ENCODE measurements at regions not wholly inside any gene's neighbourhood (a gene's known extent, or its start where the extent isn't known, plus 50 kb on each side); places are given as distances from the start of the nearest gene placed in this dataset.
A peak's percentile ranks its signal among the peaks of the same experiment; 100 is the strongest.

DNA sequence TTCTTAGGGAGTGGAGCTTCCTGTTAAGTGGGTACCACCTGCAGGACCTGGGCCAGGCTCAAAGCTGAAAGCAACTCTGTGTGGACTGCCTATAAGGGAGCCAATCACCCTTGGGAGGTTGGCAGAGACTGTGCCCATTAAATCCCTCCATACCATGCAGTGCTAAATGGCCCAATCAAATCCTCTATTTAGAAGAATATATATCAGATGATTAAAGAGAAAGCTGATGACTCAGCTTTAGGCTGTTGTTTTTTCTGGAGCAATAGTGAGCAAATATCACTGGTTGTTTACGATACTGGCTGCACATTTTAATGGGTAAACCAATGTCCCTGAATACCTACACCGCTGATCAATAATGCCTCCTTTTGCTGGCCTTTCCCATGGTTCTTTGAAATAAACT is 101.3 kb downstream of the TMX1 start:
- DNase-seq (ENCODE audit: low spot score): no peak
- CTCF ChIA-PET: no interaction called here
- BruUV-seq (replicated peaks): no TSS peak

DNA sequence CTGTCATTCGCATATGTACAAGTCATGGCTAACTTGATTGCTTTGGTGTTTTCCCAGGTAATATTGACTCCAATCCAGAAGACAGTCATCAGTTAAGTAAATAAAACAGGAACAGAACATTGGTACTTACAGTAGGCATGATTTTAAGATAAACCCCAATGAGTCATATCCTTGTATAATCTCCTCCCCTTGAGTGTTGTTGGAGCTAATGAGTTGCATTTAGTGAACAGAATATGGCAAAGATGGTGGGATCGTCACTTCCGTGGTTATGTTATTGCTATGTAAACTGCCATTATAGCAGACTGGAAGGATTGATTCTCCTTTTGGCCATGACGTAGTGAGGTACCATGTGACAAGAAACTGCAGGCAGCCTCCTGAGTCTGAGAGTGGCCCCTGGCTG is 102.2 kb downstream of the TMX1 start:
- intact Hi-C loops (cut with micrococcal nuclease; ENCODE audit: unreplicated experiment): no loop called here
- DNase-seq (ENCODE audit: low spot score): peak; percentile 17
- CTCF ChIA-PET: no interaction called here
- no peaks in the 10 kb centered on the region for H3K27me3 ChIP-seq (replicated peaks; ENCODE audit: insufficient read depth, low read depth, low read length, poor library complexity)
- no TSS peak for BruUV-seq (replicated peaks)
- peaks cover 7% of the 10 kb centered on the region for H3K9me3 ChIP-seq (ENCODE audit: low read depth, low read length, poor library complexity, severe bottlenecking)
- H3K4me1 ChIP-seq (ENCODE audit: insufficient read depth, low read length, poor library complexity, severe bottlenecking): no peaks in the 10 kb centered on the region
- H3K27ac ChIP-seq (ENCODE audit: low read depth, low read length, poor library complexity, severe bottlenecking): no peak overlapping the region
- H3K36me3 ChIP-seq (ENCODE audit: insufficient read depth, low read length, poor library complexity, severe bottlenecking): no peaks in the 10 kb centered on the region
- no peak overlapping the region for H3K4me3 ChIP-seq (ENCODE audit: low read depth, low read length, poor library complexity, severe bottlenecking)
- POLR2A ChIA-PET (ENCODE audit: low non-redundant PET): no interaction called here
- TF ChIP-seq EZH2 (IDR thresholded peaks at IDR 0.05; ENCODE audit: borderline replicate concordance, low read depth, low read length, poor library complexity, severe bottlenecking): no peak
- TF ChIP-seq, protein P1, sequence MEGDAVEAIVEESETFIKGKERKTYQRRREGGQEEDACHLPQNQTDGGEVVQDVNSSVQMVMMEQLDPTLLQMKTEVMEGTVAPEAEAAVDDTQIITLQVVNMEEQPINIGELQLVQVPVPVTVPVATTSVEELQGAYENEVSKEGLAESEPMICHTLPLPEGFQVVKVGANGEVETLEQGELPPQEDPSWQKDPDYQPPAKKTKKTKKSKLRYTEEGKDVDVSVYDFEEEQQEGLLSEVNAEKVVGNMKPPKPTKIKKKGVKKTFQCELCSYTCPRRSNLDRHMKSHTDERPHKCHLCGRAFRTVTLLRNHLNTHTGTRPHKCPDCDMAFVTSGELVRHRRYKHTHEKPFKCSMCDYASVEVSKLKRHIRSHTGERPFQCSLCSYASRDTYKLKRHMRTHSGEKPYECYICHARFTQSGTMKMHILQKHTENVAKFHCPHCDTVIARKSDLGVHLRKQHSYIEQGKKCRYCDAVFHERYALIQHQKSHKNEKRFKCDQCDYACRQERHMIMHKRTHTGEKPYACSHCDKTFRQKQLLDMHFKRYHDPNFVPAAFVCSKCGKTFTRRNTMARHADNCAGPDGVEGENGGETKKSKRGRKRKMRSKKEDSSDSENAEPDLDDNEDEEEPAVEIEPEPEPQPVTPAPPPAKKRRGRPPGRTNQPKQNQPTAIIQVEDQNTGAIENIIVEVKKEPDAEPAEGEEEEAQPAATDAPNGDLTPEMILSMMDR (conservative IDR thresholded peaks at IDR 0.05; ENCODE audit: low read depth, low read length): no peak

More for the DNA sequence above, 101.3 kb downstream of the TMX1 start:
- Histone ChIP-seq H3K4me1 (ENCODE audit: insufficient read depth, low read length, poor library complexity, severe bottlenecking) (no peaks in the 10 kb centered on the region), H3K9me3 (ENCODE audit: low read depth, low read length, poor library complexity, severe bottlenecking) (no peaks in the 10 kb centered on the region), H3K4me3 (ENCODE audit: low read depth, low read length, poor library complexity, severe bottlenecking) (no peak overlapping the region), H3K36me3 (ENCODE audit: insufficient read depth, low read length, poor library complexity, severe bottlenecking) (no peaks in the 10 kb centered on the region), H3K27ac (ENCODE audit: low read depth, low read length, poor library complexity, severe bottlenecking) (no peak overlapping the region), H3K27me3 (replicated peaks; ENCODE audit: insufficient read depth, low read depth, low read length, poor library complexity) (no peaks in the 10 kb centered on the region)
- intact Hi-C loops (cut with micrococcal nuclease; ENCODE audit: unreplicated experiment): no loop called here
- TF ChIP-seq EZH2 (IDR thresholded peaks at IDR 0.05; ENCODE audit: borderline replicate concordance, low read depth, low read length, poor library complexity, severe bottlenecking): no peak
- TF ChIP-seq, protein P1 (conservative IDR thresholded peaks at IDR 0.05; ENCODE audit: low read depth, low read length): no peak
- POLR2A ChIA-PET (ENCODE audit: low non-redundant PET): no interaction called here

DNA sequence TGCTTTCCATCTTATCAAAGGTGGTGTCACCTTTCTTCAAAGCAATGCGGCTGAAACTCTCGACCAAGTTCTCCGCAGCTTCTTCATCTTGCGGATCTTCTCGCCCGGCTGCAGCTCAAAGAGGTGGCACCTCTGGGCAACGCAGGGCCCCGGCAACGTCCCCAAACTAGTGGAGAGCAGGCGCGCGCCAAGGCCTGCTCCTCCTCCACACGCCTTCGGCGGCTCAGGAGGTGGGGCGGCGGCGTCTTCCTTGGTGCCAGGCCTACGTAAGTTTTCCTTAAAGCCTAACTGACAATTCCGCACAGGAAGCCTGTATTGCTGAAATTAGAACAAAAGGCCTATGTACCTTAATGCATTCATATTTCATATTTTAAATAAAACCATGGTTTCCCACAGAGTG is 112.0 kb downstream of the TMX1 start:
- no peaks in the 10 kb centered on the region for H3K27me3 ChIP-seq (replicated peaks; ENCODE audit: insufficient read depth, low read depth, low read length, poor library complexity)
- no peak for DNase-seq (ENCODE audit: low spot score)
- peaks cover 16% of the 10 kb centered on the region for H3K4me1 ChIP-seq (ENCODE audit: insufficient read depth, low read length, poor library complexity, severe bottlenecking)
- TF ChIP-seq EZH2 (IDR thresholded peaks at IDR 0.05; ENCODE audit: borderline replicate concordance, low read depth, low read length, poor library complexity, severe bottlenecking): no peak
- TF ChIP-seq, protein P1 (conservative IDR thresholded peaks at IDR 0.05; ENCODE audit: low read depth, low read length): no peak
- no peaks in the 10 kb centered on the region for H3K36me3 ChIP-seq (ENCODE audit: insufficient read depth, low read length, poor library complexity, severe bottlenecking)
- POLR2A ChIA-PET (ENCODE audit: low non-redundant PET): no interaction called here
- no peak overlapping the region for H3K27ac ChIP-seq (ENCODE audit: low read depth, low read length, poor library complexity, severe bottlenecking)
- H3K4me3 ChIP-seq (ENCODE audit: low read depth, low read length, poor library complexity, severe bottlenecking): no peak overlapping the region
- intact Hi-C loops (cut with micrococcal nuclease; ENCODE audit: unreplicated experiment): no loop called here
- peaks cover 2% of the 10 kb centered on the region for H3K9me3 ChIP-seq (ENCODE audit: low read depth, low read length, poor library complexity, severe bottlenecking)
- BruUV-seq (replicated peaks): no TSS peak
- CTCF ChIA-PET: no interaction called here

Measured in A673 (cell line).